Psoas muscle (tissue), 7 donors: ENCODE measurements at regions not wholly inside any gene's neighbourhood (a gene's known extent, or its start where the extent isn't known, plus 50 kb on each side); places are given as distances from the start of the nearest gene placed in this dataset.

Experiments
- ATAC-seq, 4 donors: fragments of 200-7000 bp; cut with Tn5 transposase; one replicate each; pipeline ENCODE4 v1.9.1; 2020; ENCODE audit warnings: moderate library complexity in 3 of 4, mild to moderate bottlenecking in 2 of 4
- DNase-seq, 2 donors: peaks; one replicate each; pipeline ENCODE4 v3.0.0-alpha.2; 2020
- H3K27ac ChIP-seq: fragments of 200-600 bp; one replicate; pipeline ENCODE4 v1.8.0; 2022
- H3K27me3 ChIP-seq, 3 donors: fragments of 200-600 bp in 1 of 3; one replicate each; pipeline versions ENCODE4 v1.6.1 to v1.8.0; 2013 to 2022; ENCODE audit warnings: low read length in 2 of 3, mild to moderate bottlenecking in 2 of 3, moderate library complexity in 1 of 3; ENCODE audit not compliant: insufficient read depth in 3 of 3
- H3K36me3 ChIP-seq, 2 donors: fragments of 200-600 bp in 1 of 2; one replicate each; pipeline versions ENCODE4 v1.6.1 to v1.8.0; 2013 to 2022; ENCODE audit warnings: low read depth in 1 of 2, mild to moderate bottlenecking in 1 of 2, moderate library complexity in 1 of 2; ENCODE audit not compliant: insufficient read depth in 1 of 2
- H3K4me1 ChIP-seq: fragments of 200-600 bp; one replicate; pipeline ENCODE4 v1.8.0; 2022
- H3K4me3 ChIP-seq: fragments of 200-600 bp; one replicate; pipeline ENCODE4 v1.8.0; 2022; ENCODE audit warnings: mild to moderate bottlenecking
- H3K9me3 ChIP-seq: fragments of 200-600 bp; one replicate; pipeline ENCODE4 v1.8.0; 2022
- WGBS, 3 donors: extraction: QIAGEN DNeasy Blood & Tissue Kit; methylation state at CpG; one replicate each; pipeline versions ENCODE4 v1.1.6 to v1.1.7; 2013; 5-methylcytosine and 5-hydroxymethylcytosine counted together
- intact Hi-C, 2 donors: fragments of 100-400 bp; cut with DNase I; formaldehyde crosslinking; loops; one replicate each; pipeline versions ENCODE4 v1.11.0 to v1.14.2; 2022
- TF ChIP-seq, protein P1 (sequence below): fragments of 200-600 bp; IDR thresholded peaks from one replicate; pipeline ENCODE4 v1.8.0; 2022; ENCODE audit warnings: antibody characterized with exemption
- donor health status: healthy with polysubstance abuse.
- donor health status: DM: no; HTN: no; CAD: no; lungs with moderate emphysema.
- donor health status: Bipolar disorder and iron deficiency.
- donor health status: healthy.
- donor health status: DM: yes; HTN: yes; CAD: no.
- donor health status: DM: no; HTN: no; CAD: no.
- donor health status: DM: yes; HTN: yes; CAD: no.

DNA sequence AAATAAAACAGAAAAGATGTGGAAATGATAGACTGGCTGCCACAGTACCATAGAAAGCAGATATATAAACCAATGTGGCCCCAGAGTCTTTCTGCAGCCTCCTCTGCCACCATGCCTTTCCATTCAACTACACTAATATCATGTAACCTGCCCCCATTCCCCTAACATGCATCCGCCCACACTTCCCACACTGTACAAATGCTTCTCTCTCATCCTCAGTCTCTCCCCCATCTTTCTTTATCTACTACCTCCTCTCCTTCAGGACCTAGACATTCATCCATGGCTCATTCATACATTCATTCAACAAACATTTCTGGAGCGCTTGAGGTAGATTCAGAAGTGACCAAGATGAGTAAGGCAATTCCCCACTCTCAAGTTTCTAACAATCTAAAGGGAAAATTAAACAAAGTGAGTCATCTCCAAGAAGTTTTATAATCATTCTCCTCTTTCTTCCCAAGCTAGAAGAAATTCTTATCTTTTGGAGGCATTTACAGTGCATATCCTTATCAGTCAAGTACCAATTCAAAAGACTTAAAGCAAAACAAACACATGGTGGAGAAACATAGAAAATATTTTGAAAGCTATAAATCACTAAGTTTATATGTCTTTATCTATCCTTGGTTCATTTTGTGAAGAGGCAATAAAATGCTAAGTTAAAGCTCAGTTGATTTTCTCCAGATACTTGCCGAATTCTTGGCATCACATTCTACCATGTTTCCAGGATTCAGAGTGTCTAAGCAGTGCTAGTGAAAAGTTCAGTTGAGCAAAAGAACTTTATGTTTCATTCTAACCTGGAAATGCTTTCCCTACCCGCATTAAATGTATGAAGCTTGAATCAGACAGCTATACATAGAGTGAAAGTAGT, 70.5 kb upstream of the FRMD6 start:
- Histone ChIP-seq H3K27me3 (no peaks in the 10 kb centered on the region), H3K27ac (no peak overlapping the region), H3K9me3 (no peaks in the 10 kb centered on the region), H3K36me3 (no peaks in the 10 kb centered on the region), H3K4me3 (no peak overlapping the region), H3K4me1 (no peaks in the 10 kb centered on the region)
- 79 to 90% (median 85%) methylated on average over 4 of the region's 4 CpGs for WGBS, 3 donors
- ATAC-seq (no peak), DNase-seq (no peak)
- TF ChIP-seq, protein P1, sequence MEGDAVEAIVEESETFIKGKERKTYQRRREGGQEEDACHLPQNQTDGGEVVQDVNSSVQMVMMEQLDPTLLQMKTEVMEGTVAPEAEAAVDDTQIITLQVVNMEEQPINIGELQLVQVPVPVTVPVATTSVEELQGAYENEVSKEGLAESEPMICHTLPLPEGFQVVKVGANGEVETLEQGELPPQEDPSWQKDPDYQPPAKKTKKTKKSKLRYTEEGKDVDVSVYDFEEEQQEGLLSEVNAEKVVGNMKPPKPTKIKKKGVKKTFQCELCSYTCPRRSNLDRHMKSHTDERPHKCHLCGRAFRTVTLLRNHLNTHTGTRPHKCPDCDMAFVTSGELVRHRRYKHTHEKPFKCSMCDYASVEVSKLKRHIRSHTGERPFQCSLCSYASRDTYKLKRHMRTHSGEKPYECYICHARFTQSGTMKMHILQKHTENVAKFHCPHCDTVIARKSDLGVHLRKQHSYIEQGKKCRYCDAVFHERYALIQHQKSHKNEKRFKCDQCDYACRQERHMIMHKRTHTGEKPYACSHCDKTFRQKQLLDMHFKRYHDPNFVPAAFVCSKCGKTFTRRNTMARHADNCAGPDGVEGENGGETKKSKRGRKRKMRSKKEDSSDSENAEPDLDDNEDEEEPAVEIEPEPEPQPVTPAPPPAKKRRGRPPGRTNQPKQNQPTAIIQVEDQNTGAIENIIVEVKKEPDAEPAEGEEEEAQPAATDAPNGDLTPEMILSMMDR: no peak
- intact Hi-C loops: no loop called here

DNA sequence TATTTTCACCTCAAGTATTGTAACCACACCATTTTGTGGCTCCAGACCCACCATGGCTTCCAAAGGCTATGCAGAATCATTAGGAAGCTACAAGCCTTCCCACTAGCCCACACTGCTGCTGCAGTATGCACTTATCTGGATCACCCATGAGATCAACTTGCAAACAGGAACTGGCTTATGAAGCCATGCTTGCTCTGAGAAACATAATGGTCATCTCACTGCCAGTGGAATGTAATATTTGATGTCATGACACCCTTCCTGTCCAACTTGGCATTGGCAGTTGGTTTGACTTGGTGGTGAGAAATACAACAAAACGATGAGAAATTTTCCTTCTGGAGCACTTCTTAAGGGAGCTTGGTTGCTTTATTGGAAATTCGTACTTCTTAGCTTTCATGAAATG, 69.3 kb upstream of the FRMD6 start:
- intact Hi-C loops: no loop called here
- WGBS, 3 donors: 58 to 66% (median 64%) methylated on average over 2 of the region's 2 CpGs

DNA sequence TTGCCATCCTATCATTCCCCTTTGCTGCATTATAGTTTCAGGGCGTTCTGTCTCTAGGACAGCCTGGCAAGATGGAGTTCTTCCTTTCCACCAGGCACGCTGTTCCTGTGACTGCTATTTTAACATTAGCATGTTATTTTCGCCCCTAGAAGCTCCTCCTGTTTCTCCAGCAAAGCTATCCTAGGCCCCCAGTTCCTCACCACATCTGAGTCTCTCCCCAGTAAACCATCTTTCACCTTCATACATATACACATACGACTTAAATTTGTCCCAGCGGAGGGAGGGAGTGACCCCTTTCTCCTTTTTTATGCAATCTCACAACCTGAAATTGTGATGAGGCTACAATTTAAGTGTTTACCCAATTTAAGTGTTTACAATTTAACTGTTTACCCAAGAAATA, 66.7 kb upstream of the FRMD6 start:
- ATAC-seq: no peak
- Histone ChIP-seq H3K27ac (no peak overlapping the region), H3K36me3 (no peaks in the 10 kb centered on the region), H3K27me3 (no peaks in the 10 kb centered on the region), H3K9me3 (no peaks in the 10 kb centered on the region), H3K4me3 (no peak overlapping the region), H3K4me1 (no peaks in the 10 kb centered on the region)
- TF ChIP-seq, protein P1: no peak
- WGBS, 3 donors: 73 to 83% (median 78%) methylated on average over 5 of the region's 5 CpGs
- intact Hi-C loops: no loop called here
- no peak for DNase-seq

More for the DNA sequence above, 69.3 kb upstream of the FRMD6 start:
- DNase-seq: no peak
- H3K9me3 ChIP-seq: no peaks in the 10 kb centered on the region
- no peaks in the 10 kb centered on the region for H3K36me3 ChIP-seq
- TF ChIP-seq, protein P1: no peak
- H3K4me1 ChIP-seq: no peaks in the 10 kb centered on the region
- ATAC-seq: no peak
- no peak overlapping the region for H3K4me3 ChIP-seq
- H3K27me3 ChIP-seq: no peaks in the 10 kb centered on the region
- no peak overlapping the region for H3K27ac ChIP-seq

DNA sequence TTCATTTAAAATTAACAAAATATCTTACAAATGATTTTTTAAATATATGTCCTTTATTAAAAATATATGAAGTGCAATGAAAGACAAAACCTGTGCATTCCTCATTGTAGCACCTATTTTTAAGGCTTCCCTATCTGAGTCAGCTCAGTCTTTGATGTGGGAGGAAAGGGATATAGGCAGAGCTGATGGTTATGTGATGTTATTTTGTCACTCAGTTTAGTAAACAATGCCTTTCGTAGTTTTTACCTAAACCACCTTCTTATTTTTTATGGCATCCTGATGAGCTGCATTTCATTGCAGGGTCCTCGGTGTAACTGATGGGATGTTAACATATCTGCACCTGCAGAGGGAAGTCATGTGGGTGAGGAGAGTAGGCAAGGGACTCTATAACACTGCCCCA, 58.9 kb upstream of the FRMD6 start:
- intact Hi-C loops: no loop called here
- no peaks in the 10 kb centered on the region for H3K4me1 ChIP-seq
- 71 to 74% (median 73%) methylated on average over 2 of the region's 2 CpGs for WGBS, 3 donors
- H3K36me3 ChIP-seq: no peaks in the 10 kb centered on the region
- no peak for ATAC-seq
- TF ChIP-seq, protein P1: no peak
- no peaks in the 10 kb centered on the region for H3K27me3 ChIP-seq
- H3K27ac ChIP-seq: no peak overlapping the region
- no peaks in the 10 kb centered on the region for H3K9me3 ChIP-seq
- H3K4me3 ChIP-seq: no peak overlapping the region
- DNase-seq: no peak

DNA sequence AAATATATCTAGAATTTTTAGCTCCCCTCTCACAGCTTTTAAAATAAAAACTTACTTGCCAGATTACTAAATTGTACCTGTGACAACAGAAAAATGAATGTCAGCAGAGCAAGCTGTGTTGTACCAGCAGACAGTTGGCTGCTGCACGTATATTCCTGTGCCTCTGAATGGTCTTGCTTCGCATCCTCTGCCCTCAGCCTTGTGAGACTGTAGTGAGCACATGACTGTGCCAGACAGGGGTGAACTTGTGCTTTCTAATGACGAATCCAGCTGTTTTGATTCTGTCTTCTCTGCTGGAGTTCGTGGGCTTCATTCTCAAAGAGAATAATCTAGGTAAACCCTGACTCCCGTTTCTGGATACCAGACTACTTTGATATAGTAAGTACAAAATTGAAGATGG, 58.3 kb upstream of the FRMD6 start:
- no peak overlapping the region for H3K27ac ChIP-seq
- no peaks in the 10 kb centered on the region for H3K9me3 ChIP-seq
- DNase-seq (no peak), ATAC-seq (no peak)
- H3K4me3 ChIP-seq: no peak overlapping the region
- WGBS, 3 donors: 15 to 57% (median 48%) methylated on average over 5 of the region's 5 CpGs
- TF ChIP-seq, protein P1: no peak
- intact Hi-C loops: no loop called here
- H3K4me1 ChIP-seq: no peaks in the 10 kb centered on the region
- no peaks in the 10 kb centered on the region for H3K27me3 ChIP-seq
- H3K36me3 ChIP-seq: no peaks in the 10 kb centered on the region
